Frontal cortex (tissue), 3 donors: ENCODE measurements at regions not wholly inside any gene's neighbourhood (a gene's known extent, or its start where the extent isn't known, plus 50 kb on each side); places are given as distances from the start of the nearest gene placed in this dataset.
A peak's percentile ranks its signal among the peaks of the same experiment; 100 is the strongest.

Experiments
- DNase-seq, 2 donors: peaks; one replicate each; pipeline ENCODE4 v3.0.0; 2012; ENCODE audit warnings: low spot score in 2 of 2
- FAIRE-seq: peaks from 2 replicates; lab custom pipeline; 2012; peaks lifted over from hg19 to GRCh38; lab: Jason Lieb, UNC
- donor health status: control.
- donor health status: control.
- donor health status: control.

DNA sequence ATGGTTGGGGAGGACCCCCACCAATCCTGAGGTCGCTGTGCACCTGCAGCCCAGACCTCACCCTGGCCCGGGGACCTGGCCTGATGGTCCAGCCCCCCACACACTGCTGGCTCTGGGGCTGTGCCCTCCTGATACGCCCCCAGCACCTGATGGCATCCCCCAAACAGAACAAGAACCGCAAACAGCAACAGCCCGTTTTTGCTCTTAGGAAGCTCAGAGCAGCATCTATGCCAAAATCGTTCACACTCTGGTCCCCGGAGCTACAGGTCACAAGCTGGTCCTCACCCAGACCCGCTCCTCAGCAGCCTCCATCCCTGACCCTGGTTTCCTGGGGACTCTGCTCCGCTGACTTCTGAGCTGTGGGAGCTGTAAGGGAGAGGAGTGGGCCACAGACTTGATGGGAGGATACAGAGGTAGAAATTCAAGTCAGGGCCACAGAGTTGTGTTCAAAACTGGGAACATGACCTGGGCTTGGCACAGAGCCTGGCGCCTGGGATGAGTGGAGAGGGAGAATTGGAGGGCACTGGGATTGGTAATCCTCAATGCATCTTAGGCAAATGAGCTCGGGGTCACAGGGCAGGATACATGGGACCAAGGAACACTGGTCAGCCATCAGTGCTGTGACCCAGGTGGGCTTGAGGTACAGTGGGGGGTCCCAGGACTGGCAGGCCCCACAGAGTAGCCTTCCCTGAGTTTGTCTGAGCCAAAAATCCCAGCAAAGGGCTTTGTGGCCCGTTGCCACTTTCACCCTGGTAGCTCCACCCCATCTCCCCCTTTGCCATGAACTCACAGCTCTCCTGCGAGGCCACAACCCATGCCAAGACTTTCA is 170.9 kb upstream of the RTL1 start:
- no peak for FAIRE-seq
- no peak for DNase-seq

GRCh38 chr14:101075025-101075800 is 171.7 kb upstream of the RTL1 start:
- DNase-seq (no peak), FAIRE-seq (no peak)

GRCh38 chr14:101075801-101076413 is 172.4 kb upstream of the RTL1 start:
- DNase-seq: no peak
- no peak for FAIRE-seq

DNA sequence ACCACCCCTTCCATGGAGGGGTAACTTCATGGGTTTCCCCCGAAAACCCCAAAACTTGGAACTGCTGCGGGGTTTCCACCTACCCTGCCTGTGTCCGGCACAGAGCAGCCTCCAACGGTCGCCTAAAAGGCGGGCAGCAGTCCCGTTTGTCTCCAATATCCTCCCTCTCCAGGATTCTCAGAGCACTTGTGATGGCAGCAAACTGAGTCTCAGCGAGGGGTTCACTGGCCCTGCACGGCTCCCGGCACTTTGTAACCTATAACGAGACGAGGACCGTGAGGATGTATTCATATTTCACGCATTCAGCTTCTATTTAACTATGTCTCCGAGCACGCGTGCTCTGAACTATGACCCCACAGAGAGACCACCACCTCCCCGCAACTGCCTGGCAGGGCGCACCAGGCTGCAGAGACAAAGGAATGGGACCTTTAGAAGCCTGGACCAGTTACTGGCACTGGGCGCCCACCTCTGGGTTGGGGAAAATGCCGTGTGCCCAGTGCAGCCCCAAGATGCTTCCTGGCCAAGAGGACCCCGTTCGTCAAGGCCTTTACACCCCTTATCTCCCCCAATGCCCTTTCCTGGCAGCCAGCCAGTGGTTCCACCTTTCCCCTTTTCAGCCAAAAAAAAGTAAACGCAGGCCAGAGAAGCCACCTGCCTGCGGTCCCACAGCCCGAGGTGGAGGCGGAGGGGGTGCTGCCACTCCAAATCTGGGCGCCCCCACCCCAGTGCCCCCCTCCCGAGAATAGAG is 173.1 kb upstream of the RTL1 start:
- DNase-seq: no peak
- no peak for FAIRE-seq

DNA sequence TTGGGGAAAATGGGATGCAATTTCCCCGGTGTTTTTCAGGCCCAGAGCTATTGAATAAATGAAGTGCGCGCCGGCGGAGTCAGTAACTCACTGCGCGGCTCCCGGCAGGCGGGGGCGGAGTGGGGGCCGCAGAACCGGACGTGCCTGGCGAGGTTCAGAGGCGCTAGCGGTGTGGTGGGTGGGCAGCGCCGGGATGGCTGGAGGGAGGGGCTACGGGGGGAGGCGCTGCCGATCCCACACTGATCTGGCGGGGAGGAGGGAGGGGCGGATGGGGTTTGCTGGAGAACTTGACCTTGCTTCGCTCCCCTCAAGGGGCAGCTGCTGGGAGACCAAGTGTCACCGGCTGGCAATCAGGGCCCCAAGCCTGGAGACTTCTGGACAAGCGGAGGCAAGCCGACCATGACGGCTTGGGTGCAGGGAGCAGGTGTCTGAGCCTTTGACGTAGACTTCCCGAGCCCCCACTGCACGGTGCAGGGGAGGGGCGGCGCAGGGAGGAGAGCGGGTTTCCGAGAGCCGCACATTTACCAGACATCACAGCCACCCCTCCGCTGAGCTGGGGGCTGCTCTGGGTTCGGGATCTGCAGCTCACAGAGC is 174.1 kb upstream of the RTL1 start:
- no peak for FAIRE-seq
- DNase-seq: peak in 1 of 2 donors; percentile 61

- DNase-seq (no peak), FAIRE-seq (no peak)
These were observed 174.8 kb upstream of the RTL1 start for GRCh38 chr14:101078170-101078891.

- FAIRE-seq (no peak), DNase-seq (no peak)
These were observed 175.3 kb upstream of the RTL1 start for GRCh38 chr14:101078892-101079221.

- FAIRE-seq: no peak
- DNase-seq: no peak
These were observed 177.5 kb upstream of the RTL1 start for GRCh38 chr14:101080922-101081593.

DNA sequence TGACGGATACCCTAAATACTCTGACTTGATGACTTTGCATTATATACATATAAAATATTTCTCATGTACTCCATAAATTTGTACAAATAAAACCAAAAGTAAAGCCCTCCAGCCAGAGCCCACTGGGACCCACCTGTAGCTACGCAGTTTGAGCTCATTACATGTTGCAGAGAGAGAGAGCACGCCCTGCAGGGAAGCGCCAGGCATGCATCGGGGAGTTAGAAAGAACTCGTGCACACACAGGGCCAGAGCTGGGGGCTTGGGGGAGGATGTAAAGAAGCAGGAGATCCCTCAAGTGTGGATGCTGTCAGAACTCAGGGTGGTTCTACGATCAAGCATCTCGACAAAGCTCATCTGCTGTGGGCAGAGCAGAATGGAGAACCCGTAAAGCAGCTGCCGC is 178.5 kb upstream of the RTL1 start:
- no peak for FAIRE-seq
- no peak for DNase-seq

- DNase-seq (no peak), FAIRE-seq (no peak)
These were observed 179.2 kb upstream of the RTL1 start for GRCh38 chr14:101082436-101083384.

- DNase-seq: no peak
- FAIRE-seq: no peak
These were observed 180.3 kb upstream of the RTL1 start for GRCh38 chr14:101083564-101084435.

DNA sequence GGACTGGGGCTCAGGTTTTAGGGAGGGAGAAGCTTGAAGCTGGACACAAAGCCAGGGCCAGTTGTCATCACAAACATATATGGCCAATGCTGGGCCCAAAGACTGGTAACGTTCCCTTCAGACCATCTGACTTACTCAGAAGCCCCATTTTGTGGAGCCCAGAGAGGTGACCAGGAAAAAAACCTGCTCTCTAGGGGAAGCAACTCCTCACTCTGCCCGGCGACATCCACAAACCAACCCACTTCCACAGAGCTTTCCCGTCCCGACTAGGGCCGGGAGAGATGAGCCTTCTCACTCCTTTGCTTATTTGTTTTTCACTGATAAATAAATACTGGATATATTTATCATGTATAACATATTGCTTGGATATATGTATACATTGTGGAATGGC is 180.9 kb upstream of the RTL1 start:
- FAIRE-seq: no peak
- DNase-seq: no peak

DNA sequence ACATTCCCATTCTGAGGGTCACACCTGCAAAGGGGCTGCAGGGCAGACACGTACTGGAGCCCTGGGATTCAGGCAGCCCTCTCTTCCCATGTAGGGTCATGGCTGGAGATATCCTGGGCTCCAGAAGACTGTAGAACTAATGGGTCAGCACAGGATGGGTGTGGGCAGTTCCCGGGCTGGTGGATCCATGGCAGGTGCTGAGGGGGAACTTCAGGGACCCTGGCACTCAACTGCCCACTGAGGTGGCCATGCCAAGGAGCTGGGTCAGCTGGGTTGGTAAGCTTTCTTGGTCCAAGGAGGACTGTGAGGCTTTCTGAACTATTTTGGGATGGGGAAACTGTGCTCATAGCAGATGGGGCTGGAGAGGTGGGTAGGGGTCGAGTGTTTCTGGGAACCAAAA is 183.4 kb upstream of the RTL1 start:
- DNase-seq: no peak
- FAIRE-seq: no peak

GRCh38 chr14:101087614-101088394 is 184.3 kb upstream of the RTL1 start:
- no peak for FAIRE-seq
- DNase-seq: no peak

- FAIRE-seq: no peak
- no peak for DNase-seq
These were observed 184.8 kb upstream of the RTL1 start for GRCh38 chr14:101088395-101088667.

- DNase-seq: no peak
- no peak for FAIRE-seq
These were observed 185.2 kb upstream of the RTL1 start for GRCh38 chr14:101088714-101089113.
